Right lobe of liver (tissue), 4 donors: ENCODE measurements at regions not wholly inside any gene's neighbourhood (a gene's known extent, or its start where the extent isn't known, plus 50 kb on each side); places are given as distances from the start of the nearest gene placed in this dataset.

Experiments
- POLR2A ChIP-seq: fragments of 450-650 bp; IDR thresholded peaks from one replicate; pipeline ENCODE4 v1.6.1; 2017; ENCODE audit warnings: antibody characterized with exemption, mild to moderate bottlenecking
- TF ChIP-seq, protein P1 (sequence below), 4 donors: fragments of 200-600 bp in 3 of 4; fragments of 450-650 bp in 1 of 4; IDR thresholded peaks; one replicate each; pipeline versions ENCODE4 v1.5.1 to v1.8.0; 2016 to 2022; ENCODE audit warnings: antibody characterized with exemption in 4 of 4, mild to moderate bottlenecking in 2 of 4
- donor health status: DM: no; HTN: no; CAD: no.
- donor health status: DM: no; HTN: no; CAD: no.
- donor health status: DM: no; HTN: yes; CAD: no.

DNA sequence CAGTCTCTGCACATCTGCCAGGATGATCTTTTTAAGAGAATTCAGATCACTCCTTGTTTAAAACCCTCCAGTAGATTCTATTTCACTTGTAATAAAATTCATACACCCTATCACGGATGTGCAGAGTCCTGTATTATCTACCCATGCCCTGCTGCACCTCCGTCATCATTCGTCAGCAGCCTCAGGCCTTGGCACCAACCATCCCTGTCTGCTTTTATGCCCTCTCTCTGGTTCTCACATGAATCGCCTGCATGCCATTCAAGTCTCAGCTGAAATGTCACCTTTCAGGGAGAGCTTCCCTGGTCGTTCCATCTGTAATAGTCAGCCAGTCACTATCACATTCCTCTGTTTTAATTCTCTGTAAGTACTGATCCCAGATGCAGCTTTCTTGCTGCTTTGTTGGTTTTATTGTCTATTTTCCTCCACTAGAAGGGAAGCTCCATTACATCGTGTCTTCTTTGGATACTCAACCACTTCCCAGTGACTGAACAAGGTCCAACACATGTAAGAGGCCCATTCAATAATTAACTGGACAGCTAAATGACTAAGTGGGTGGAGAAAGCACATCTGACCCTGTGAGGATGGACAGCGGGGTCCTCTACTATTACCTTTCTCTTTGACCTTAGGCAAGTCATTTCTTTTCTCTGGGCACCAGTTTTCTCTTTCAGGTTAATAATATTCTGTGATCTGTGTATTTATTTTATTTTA lies 81.2 kb upstream of the GOT2 start:
- TF ChIP-seq, protein P1, sequence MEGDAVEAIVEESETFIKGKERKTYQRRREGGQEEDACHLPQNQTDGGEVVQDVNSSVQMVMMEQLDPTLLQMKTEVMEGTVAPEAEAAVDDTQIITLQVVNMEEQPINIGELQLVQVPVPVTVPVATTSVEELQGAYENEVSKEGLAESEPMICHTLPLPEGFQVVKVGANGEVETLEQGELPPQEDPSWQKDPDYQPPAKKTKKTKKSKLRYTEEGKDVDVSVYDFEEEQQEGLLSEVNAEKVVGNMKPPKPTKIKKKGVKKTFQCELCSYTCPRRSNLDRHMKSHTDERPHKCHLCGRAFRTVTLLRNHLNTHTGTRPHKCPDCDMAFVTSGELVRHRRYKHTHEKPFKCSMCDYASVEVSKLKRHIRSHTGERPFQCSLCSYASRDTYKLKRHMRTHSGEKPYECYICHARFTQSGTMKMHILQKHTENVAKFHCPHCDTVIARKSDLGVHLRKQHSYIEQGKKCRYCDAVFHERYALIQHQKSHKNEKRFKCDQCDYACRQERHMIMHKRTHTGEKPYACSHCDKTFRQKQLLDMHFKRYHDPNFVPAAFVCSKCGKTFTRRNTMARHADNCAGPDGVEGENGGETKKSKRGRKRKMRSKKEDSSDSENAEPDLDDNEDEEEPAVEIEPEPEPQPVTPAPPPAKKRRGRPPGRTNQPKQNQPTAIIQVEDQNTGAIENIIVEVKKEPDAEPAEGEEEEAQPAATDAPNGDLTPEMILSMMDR (IDR thresholded peaks at IDR 0.05) = no peak
- TF ChIP-seq POLR2A = no peak
